WTC11 (cell line): ENCODE measurements at regions not wholly inside any gene's neighbourhood (a gene's known extent, or its start where the extent isn't known, plus 50 kb on each side); places are given as distances from the start of the nearest gene placed in this dataset.

ENCODE experiments used
- ATAC-seq: fragments of 200-7000 bp; cut with Tn5 transposase; 2 replicates; pipeline ENCODE4 v1.10.0; 2021; ENCODE audit warnings: mild to moderate bottlenecking, moderate library complexity
- CTCF ChIA-PET: fragments of 300-600 bp; sonication (Branson Sonifier 250); formaldehyde crosslinking; loops from one replicate; lab custom pipeline; 2021; ENCODE audit warnings: antibody characterized with exemption; lab: Charles Lee
- POLR2A ChIA-PET: fragments of 350-600 bp; sonication (Branson Sonifier 250); formaldehyde crosslinking; loops from one replicate; lab custom pipeline; 2021; ENCODE audit warnings: antibody characterized with exemption; lab: Charles Lee
- DNase-seq: peaks from one replicate; pipeline ENCODE4 v3.0.0; 2021; ENCODE audit warnings: low spot score
- H3K27ac Mint-ChIP-seq: 2 replicates; pipeline ENCODE4 v1.8.0; 2021; ENCODE audit warnings: mixed read lengths
- H3K27me3 Mint-ChIP-seq: 2 replicates; pipeline ENCODE4 v1.8.0; 2021; ENCODE audit warnings: low read depth, mild to moderate bottlenecking, moderate library complexity, mixed read lengths
- H3K36me3 Mint-ChIP-seq: 2 replicates; pipeline ENCODE4 v1.8.0; 2021; ENCODE audit warnings: mixed read lengths
- H3K4me1 Mint-ChIP-seq: 2 replicates; pipeline ENCODE4 v1.8.0; 2022; ENCODE audit warnings: mixed read lengths
- H3K4me3 Mint-ChIP-seq: 2 replicates; pipeline ENCODE4 v1.8.0; 2021; ENCODE audit warnings: mild to moderate bottlenecking, moderate library complexity, mixed read lengths
- H3K9me3 Mint-ChIP-seq: 2 replicates; pipeline ENCODE4 v1.8.0; 2021; ENCODE audit warnings: mixed read lengths
- FOXJ3 ChIP-seq: sonication (generic); formaldehyde crosslinking; IDR thresholded peaks from 2 replicates; pipeline ENCODE4 v1.9.0; 2021; ENCODE audit warnings: missing genetic modification reagents, mild to moderate bottlenecking, borderline replicate concordance
- FOXK1 ChIP-seq: sonication (generic); formaldehyde crosslinking; IDR thresholded peaks from 2 replicates; pipeline ENCODE4 v1.8.0; 2022; ENCODE audit warnings: mild to moderate bottlenecking, moderate library complexity, missing genetic modification reagents
- GABPB1 ChIP-seq: sonication (generic); formaldehyde crosslinking; IDR thresholded peaks from 2 replicates; pipeline ENCODE4 v1.8.1; 2023; ENCODE audit warnings: mild to moderate bottlenecking, missing genetic modification reagents
- IRF2 ChIP-seq: sonication (generic); formaldehyde crosslinking; IDR thresholded peaks from 2 replicates; pipeline ENCODE4 v1.8.0; 2022; ENCODE audit warnings: low read depth, missing genetic modification reagents, borderline replicate concordance
- JUN ChIP-seq: sonication (generic); formaldehyde crosslinking; IDR thresholded peaks from 2 replicates; pipeline ENCODE4 v1.8.0; 2023; ENCODE audit warnings: mild to moderate bottlenecking, missing genetic modification reagents
- NFATC4 ChIP-seq: fragments of 250-450 bp; sonication (Bioruptor Pico); IDR thresholded peaks from 2 replicates; pipeline ENCODE4 v1.9.0; 2021; ENCODE audit warnings: mild to moderate bottlenecking
- NFYB ChIP-seq: sonication (generic); formaldehyde crosslinking; conservative IDR thresholded peaks from 2 replicates; pipeline ENCODE4 v1.8.0; 2022; ENCODE audit warnings: low read depth, missing genetic modification reagents
- NR2C2 ChIP-seq: sonication (generic); formaldehyde crosslinking; IDR thresholded peaks from 2 replicates; pipeline ENCODE4 v1.8.0; 2022; ENCODE audit warnings: mild to moderate bottlenecking, missing genetic modification reagents
- RORB ChIP-seq: fragments of 250-450 bp; sonication (Bioruptor Pico); IDR thresholded peaks from 2 replicates; pipeline ENCODE4 v1.9.0; 2021; ENCODE audit warnings: mild to moderate bottlenecking
- SMAD4 ChIP-seq: sonication (generic); formaldehyde crosslinking; IDR thresholded peaks from 2 replicates; pipeline ENCODE4 v1.8.0; 2022; ENCODE audit warnings: mild to moderate bottlenecking, missing genetic modification reagents
- ZNF121 ChIP-seq: sonication (generic); formaldehyde crosslinking; IDR thresholded peaks from 2 replicates; pipeline ENCODE4 v1.8.0; 2023; ENCODE audit warnings: missing genetic modification reagents
- ZNF396 ChIP-seq: fragments of 250-450 bp; sonication (Bioruptor Pico); IDR thresholded peaks from 2 replicates; pipeline ENCODE4 v1.8.0; 2021; ENCODE audit warnings: mild to moderate bottlenecking, moderate library complexity, borderline replicate concordance
- TF ChIP-seq, protein P1 (sequence below): sonication (generic); formaldehyde crosslinking; IDR thresholded peaks from 2 replicates; pipeline ENCODE4 v1.8.1; 2022; ENCODE audit warnings: mild to moderate bottlenecking, moderate library complexity, missing genetic modification reagents
- TF ChIP-seq, protein P2 (sequence below): sonication (generic); formaldehyde crosslinking; IDR thresholded peaks from 2 replicates; pipeline ENCODE4 v1.8.1; 2023; ENCODE audit warnings: mild to moderate bottlenecking, moderate library complexity, missing genetic modification reagents
- TF ChIP-seq, protein P3 (sequence below): sonication (generic); formaldehyde crosslinking; IDR thresholded peaks from 2 replicates; pipeline ENCODE4 v1.8.1; 2023; ENCODE audit warnings: mild to moderate bottlenecking, missing genetic modification reagents, moderate library complexity
- TF ChIP-seq, protein P4 (sequence below): sonication (generic); formaldehyde crosslinking; IDR thresholded peaks from 2 replicates; pipeline ENCODE4 v1.8.0; 2022; ENCODE audit warnings: missing genetic modification reagents
- TF ChIP-seq, protein P5 (sequence below): sonication (generic); formaldehyde crosslinking; IDR thresholded peaks from 2 replicates; pipeline ENCODE4 v1.8.1; 2023; ENCODE audit warnings: mild to moderate bottlenecking, missing genetic modification reagents
- TF ChIP-seq, protein P6 (sequence below): fragments of 250-450 bp; sonication (Bioruptor Pico); IDR thresholded peaks from 2 replicates; pipeline ENCODE4 v1.8.0; 2021; ENCODE audit warnings: mild to moderate bottlenecking
- TF ChIP-seq, protein P7 (sequence below): fragments of 250-450 bp; sonication (Bioruptor Pico); IDR thresholded peaks from 2 replicates; pipeline ENCODE4 v1.9.0; 2021; ENCODE audit warnings: mild to moderate bottlenecking

DNA sequence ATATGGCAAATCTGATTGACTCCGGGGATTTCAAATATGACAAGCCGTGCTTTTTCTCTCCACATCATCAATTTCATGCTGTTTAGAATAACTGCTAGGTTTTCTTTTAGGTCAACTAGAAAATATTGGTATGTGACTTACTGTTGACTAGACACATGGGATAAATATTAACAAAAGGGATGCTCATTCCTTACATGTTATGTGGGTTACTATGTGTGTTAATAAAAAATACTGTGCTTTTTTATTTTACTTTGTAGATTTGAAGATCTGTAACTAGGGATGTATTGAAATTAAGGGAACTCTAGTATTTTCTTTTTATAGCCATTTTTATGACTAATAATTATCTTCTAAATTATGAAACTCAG lies 264.6 kb upstream of the COL8A1 start:
- TF ChIP-seq, protein P1, sequence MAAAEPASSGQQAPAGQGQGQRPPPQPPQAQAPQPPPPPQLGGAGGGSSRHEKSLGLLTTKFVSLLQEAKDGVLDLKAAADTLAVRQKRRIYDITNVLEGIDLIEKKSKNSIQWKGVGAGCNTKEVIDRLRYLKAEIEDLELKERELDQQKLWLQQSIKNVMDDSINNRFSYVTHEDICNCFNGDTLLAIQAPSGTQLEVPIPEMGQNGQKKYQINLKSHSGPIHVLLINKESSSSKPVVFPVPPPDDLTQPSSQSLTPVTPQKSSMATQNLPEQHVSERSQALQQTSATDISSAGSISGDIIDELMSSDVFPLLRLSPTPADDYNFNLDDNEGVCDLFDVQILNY (CRISPR knock-in tag) = no peak
- TF ChIP-seq ZNF121 (CRISPR knock-in tag) (no peak), NFYB (CRISPR knock-in tag) (no peak), SMAD4 (CRISPR knock-in tag) (no peak), NR2C2 (CRISPR knock-in tag) (no peak), FOXJ3 (CRISPR knock-in tag) (no peak), GABPB1 (CRISPR knock-in tag) (no peak), FOXK1 (CRISPR knock-in tag) (no peak), NFATC4 (CRISPR knock-in tag) (no peak), RORB (no peak), JUN (CRISPR knock-in tag) (no peak), ZNF396 (CRISPR knock-in tag) (no peak), IRF2 (CRISPR knock-in tag) (no peak)
- TF ChIP-seq, protein P2, sequence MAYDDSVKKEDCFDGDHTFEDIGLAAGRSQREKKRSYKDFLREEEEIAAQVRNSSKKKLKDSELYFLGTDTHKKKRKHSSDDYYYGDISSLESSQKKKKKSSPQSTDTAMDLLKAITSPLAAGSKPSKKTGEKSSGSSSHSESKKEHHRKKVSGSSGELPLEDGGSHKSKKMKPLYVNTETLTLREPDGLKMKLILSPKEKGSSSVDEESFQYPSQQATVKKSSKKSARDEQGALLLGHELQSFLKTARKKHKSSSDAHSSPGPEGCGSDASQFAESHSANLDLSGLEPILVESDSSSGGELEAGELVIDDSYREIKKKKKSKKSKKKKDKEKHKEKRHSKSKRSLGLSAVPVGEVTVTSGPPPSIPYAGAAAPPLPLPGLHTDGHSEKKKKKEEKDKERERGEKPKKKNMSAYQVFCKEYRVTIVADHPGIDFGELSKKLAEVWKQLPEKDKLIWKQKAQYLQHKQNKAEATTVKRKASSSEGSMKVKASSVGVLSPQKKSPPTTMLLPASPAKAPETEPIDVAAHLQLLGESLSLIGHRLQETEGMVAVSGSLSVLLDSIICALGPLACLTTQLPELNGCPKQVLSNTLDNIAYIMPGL (CRISPR knock-in tag) = no peak
- TF ChIP-seq, protein P3, sequence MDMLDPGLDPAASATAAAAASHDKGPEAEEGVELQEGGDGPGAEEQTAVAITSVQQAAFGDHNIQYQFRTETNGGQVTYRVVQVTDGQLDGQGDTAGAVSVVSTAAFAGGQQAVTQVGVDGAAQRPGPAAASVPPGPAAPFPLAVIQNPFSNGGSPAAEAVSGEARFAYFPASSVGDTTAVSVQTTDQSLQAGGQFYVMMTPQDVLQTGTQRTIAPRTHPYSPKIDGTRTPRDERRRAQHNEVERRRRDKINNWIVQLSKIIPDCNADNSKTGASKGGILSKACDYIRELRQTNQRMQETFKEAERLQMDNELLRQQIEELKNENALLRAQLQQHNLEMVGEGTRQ (CRISPR knock-in tag) = no peak
- TF ChIP-seq, protein P4, sequence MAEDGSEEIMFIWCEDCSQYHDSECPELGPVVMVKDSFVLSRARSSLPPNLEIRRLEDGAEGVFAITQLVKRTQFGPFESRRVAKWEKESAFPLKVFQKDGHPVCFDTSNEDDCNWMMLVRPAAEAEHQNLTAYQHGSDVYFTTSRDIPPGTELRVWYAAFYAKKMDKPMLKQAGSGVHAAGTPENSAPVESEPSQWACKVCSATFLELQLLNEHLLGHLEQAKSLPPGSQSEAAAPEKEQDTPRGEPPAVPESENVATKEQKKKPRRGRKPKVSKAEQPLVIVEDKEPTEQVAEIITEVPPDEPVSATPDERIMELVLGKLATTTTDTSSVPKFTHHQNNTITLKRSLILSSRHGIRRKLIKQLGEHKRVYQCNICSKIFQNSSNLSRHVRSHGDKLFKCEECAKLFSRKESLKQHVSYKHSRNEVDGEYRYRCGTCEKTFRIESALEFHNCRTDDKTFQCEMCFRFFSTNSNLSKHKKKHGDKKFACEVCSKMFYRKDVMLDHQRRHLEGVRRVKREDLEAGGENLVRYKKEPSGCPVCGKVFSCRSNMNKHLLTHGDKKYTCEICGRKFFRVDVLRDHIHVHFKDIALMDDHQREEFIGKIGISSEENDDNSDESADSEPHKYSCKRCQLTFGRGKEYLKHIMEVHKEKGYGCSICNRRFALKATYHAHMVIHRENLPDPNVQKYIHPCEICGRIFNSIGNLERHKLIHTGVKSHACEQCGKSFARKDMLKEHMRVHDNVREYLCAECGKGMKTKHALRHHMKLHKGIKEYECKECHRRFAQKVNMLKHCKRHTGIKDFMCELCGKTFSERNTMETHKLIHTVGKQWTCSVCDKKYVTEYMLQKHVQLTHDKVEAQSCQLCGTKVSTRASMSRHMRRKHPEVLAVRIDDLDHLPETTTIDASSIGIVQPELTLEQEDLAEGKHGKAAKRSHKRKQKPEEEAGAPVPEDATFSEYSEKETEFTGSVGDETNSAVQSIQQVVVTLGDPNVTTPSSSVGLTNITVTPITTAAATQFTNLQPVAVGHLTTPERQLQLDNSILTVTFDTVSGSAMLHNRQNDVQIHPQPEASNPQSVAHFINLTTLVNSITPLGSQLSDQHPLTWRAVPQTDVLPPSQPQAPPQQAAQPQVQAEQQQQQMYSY (CRISPR knock-in tag) = no peak
- TF ChIP-seq, protein P5, sequence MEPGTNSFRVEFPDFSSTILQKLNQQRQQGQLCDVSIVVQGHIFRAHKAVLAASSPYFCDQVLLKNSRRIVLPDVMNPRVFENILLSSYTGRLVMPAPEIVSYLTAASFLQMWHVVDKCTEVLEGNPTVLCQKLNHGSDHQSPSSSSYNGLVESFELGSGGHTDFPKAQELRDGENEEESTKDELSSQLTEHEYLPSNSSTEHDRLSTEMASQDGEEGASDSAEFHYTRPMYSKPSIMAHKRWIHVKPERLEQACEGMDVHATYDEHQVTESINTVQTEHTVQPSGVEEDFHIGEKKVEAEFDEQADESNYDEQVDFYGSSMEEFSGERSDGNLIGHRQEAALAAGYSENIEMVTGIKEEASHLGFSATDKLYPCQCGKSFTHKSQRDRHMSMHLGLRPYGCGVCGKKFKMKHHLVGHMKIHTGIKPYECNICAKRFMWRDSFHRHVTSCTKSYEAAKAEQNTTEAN (CRISPR knock-in tag) = no peak
- TF ChIP-seq, protein P6, sequence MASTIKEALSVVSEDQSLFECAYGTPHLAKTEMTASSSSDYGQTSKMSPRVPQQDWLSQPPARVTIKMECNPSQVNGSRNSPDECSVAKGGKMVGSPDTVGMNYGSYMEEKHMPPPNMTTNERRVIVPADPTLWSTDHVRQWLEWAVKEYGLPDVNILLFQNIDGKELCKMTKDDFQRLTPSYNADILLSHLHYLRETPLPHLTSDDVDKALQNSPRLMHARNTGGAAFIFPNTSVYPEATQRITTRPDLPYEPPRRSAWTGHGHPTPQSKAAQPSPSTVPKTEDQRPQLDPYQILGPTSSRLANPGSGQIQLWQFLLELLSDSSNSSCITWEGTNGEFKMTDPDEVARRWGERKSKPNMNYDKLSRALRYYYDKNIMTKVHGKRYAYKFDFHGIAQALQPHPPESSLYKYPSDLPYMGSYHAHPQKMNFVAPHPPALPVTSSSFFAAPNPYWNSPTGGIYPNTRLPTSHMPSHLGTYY = no peak
- TF ChIP-seq, protein P7, sequence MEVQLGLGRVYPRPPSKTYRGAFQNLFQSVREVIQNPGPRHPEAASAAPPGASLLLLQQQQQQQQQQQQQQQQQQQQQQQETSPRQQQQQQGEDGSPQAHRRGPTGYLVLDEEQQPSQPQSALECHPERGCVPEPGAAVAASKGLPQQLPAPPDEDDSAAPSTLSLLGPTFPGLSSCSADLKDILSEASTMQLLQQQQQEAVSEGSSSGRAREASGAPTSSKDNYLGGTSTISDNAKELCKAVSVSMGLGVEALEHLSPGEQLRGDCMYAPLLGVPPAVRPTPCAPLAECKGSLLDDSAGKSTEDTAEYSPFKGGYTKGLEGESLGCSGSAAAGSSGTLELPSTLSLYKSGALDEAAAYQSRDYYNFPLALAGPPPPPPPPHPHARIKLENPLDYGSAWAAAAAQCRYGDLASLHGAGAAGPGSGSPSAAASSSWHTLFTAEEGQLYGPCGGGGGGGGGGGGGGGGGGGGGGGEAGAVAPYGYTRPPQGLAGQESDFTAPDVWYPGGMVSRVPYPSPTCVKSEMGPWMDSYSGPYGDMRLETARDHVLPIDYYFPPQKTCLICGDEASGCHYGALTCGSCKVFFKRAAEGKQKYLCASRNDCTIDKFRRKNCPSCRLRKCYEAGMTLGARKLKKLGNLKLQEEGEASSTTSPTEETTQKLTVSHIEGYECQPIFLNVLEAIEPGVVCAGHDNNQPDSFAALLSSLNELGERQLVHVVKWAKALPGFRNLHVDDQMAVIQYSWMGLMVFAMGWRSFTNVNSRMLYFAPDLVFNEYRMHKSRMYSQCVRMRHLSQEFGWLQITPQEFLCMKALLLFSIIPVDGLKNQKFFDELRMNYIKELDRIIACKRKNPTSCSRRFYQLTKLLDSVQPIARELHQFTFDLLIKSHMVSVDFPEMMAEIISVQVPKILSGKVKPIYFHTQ = no peak
- ChIA-PET POLR2A (no interaction called here), CTCF (no interaction called here)
- ATAC-seq = no peak
- H3K4me1 Mint-ChIP-seq = no peaks in the 10 kb centered on the region
- H3K27ac Mint-ChIP-seq = no peak overlapping the region
- DNase-seq = no peak
- no peaks in the 10 kb centered on the region for H3K27me3 Mint-ChIP-seq
- no peaks in the 10 kb centered on the region for H3K36me3 Mint-ChIP-seq
- no peak overlapping the region for H3K4me3 Mint-ChIP-seq
- peaks cover 3% of the 10 kb centered on the region for H3K9me3 Mint-ChIP-seq
